ENCODE measurements at regions not wholly inside any gene's neighbourhood (a gene's known extent, or its start where the extent isn't known, plus 50 kb on each side); places are given as distances from the start of the nearest gene placed in this dataset.

DNA sequence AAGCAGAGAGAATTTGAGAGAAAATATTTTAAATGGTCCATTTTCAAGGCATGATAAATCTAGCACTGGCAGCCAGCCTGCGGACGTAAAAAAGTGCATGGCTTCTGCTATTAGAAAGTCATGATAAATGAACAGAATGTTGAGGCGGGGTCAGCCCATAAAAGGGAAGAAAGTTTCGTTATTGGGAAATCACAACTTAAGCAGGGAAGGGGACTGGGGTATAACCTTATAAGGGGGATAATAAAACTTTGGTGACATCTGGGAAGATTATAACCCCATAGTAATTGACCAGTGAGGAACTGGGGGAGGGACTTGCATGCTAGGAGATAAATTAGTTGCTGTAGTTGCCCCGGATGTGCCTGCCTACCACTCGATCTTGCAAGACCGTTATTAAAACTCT is 88.4 kb upstream of the PLSCR4 start:
- TF ChIP-seq, protein P1, sequence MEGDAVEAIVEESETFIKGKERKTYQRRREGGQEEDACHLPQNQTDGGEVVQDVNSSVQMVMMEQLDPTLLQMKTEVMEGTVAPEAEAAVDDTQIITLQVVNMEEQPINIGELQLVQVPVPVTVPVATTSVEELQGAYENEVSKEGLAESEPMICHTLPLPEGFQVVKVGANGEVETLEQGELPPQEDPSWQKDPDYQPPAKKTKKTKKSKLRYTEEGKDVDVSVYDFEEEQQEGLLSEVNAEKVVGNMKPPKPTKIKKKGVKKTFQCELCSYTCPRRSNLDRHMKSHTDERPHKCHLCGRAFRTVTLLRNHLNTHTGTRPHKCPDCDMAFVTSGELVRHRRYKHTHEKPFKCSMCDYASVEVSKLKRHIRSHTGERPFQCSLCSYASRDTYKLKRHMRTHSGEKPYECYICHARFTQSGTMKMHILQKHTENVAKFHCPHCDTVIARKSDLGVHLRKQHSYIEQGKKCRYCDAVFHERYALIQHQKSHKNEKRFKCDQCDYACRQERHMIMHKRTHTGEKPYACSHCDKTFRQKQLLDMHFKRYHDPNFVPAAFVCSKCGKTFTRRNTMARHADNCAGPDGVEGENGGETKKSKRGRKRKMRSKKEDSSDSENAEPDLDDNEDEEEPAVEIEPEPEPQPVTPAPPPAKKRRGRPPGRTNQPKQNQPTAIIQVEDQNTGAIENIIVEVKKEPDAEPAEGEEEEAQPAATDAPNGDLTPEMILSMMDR (IDR thresholded peaks at IDR 0.05): no peak
- no peak for TF ChIP-seq POLR2A (IDR thresholded peaks at IDR 0.05)
